Fibroblast of skin of left biceps (primary cell): ENCODE measurements at regions not wholly inside any gene's neighbourhood (a gene's known extent, or its start where the extent isn't known, plus 50 kb on each side); places are given as distances from the start of the nearest gene placed in this dataset.

ENCODE experiments used
- DNase-seq, 2 experiments: peaks; one replicate each; pipeline ENCODE4 v3.0.0-alpha.2; 2013; ENCODE audit warnings: low read depth in 2 of 2

DNA sequence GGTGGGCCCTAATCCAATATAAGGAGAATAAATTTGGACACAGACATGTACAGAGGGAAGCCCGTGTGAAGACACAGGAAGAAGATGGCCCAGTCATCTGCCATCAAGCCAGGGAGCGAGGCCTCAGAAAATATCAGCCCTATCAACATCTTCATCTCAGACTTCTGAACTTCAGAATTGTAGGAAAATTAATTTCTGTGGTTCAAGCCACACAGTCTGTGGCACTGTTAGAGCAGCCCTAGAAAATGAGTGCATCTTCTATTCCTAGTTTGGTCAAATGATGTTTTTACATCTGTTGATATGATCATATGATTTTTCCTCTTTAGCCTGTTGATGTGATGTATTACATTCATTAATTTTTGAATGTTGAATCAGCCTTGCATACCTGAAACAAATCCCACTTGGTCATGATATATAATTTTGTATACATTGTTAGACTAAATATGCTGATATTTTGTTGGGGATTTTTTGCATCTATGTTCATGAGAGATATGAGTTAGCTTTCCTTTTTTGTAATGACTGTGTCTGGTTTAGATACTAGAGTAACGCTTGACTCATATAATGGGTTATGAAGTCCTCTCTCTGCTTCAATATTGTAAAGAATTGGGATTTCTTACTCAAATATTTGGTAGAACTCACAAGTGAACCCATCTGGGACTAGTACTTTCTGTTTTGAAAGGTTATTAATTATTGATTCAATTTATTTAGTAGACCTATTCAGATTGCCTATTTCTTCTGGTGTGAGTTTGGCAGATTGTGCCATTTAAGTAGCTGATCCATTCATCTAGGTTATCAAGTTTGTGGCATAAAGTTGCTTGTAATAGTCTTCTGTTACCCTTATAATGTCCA is 451.4 kb downstream of the EIPR1 start:
- DNase-seq: no peak

DNA sequence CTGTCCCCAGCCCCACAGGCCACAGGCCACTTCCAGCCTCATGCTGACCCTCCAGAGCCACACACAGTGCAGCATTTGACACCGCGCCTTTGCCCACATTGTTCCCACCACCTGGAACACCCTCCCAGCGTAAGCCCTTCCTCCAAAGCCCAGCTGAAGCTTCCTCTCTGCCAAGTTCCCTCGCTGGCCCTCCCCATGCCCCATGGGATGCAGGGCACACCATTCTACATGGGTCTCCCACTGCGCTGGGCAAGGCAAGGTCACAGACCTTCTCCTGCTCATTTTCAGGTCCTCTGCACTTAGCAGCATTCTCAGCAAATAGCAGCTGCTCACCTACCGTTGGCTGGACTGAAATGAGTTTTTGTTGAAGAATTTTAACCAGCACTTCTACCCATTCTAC is 455.5 kb downstream of the EIPR1 start:
- no peak for DNase-seq

DNA sequence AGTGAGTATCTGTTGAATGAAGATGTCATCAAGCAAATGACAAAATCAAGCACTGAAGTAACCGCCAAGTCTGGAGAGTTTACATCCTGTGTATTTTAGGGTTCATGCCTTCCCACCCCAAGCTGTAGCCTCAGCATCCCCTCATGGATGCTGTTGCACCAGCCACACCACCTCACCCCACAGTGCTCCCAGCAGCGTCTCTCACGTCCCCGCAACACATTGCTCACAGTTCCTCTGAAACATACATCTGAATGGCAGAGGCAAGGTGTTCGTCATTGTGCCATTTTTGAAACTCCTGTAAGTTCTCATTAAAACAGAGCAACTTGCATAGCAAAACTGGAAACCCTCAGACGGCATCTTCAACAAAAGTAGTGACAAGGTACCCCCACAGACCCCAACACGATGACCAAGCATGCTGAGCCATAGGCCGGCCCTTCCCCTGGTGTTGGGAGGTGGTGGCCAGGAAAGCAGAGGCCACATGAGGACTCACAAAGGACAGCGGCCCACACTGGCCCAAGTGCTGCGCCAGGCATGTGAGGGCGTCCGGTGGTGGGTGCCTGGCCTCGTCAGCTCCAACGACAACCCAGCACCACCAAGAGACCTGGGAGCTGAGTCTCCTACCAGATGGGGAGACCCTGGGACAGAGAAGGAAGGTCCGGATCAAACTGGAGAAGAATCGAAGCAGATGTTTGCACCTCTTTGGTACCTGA is 456.5 kb downstream of the EIPR1 start:
- DNase-seq: no peak

DNA sequence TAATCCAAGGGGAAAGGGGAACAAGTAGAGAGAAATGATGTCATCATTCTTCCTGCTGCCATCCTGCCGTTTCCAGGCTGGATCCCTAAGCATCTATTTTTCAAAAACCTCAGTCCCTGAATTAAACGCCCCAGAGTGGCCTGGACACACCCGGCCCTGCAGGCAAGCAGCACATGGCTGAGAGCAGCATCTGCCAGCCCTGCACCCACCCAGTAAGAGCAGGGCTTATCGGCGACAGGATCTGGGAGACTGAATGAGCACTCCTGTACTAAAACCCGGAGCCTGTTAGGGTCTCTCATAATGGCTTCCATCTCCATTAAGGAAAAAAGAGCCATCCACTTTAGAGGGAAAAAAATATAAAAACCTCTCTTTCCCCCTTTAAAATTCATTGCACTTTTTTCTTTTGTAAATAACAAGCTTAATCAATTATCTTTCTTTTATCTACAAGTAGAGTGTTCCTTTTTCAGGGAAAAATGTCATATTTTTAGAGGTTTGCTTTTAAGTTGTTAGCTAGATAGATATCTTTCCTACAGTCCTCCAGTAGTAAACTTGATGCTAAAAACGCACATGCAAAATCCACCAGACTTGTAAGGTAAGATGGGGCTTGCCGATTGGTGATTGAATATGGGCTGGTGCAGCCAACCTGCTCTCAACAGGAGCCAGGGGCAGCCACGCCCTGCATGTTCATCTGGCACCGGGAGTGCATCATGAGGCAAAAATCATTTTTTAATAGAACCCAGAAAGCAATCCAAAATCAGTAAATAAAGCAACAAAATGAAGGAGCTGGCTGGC is 457.8 kb downstream of the EIPR1 start:
- no peak for DNase-seq

DNA sequence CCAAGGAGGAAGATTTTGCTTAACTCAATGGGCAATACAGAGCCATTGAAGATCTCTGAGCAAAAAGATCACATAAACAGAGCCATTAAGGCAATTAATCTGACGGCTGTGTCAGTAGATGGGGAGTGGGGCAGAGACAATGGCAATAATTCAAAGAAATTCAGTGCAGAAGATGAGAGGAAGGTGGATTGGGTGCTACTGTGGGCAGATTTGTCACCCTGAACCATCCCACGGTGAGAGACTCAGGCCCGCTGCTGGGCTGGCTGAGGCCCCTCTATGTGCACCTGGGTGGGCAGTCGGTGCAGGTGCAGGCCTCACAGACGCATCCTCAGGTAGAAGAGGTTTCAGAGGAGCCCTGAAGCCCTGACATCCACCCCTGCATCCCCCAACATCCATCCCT is 458.6 kb downstream of the EIPR1 start:
- DNase-seq: no peak

DNA sequence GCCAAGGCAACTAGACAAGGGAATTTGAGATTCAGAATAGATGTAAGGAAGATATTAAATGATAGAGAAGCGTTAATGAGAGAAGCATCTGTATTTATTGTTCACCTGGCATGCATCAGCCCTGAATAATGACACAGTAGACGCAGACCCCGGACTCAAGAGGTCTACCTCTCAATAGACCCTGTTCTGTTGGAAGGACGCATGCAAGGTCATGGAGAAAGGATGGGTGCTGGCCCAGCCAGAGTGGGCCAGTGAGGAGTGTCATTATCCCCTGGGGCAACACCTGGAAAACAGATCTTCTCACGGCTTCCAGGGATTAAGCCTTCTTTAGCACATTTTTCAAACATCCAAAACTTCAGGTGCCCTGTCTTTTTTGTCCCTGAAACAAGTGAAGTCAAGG is 461.0 kb downstream of the EIPR1 start:
- DNase-seq: no peak

DNA sequence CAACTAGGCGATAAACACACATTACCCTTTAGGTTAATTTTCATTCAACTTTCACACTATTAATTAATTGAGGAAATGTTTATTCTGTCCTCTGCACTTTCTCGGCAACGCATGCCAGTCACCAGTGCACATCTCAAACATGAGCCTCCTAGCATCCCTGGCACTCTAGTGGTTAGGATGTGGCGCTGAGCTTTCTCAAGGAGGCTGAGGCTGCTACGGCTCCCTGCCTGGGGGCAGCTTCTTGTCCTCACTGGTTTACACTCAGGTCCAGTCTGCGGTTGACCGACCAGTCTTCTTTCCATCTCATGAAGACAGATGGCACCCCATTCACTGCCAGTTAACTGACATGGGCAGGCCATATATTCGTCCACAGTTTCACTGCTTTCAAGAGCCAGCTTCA is 463.4 kb downstream of the EIPR1 start:
- DNase-seq: no peak

DNA sequence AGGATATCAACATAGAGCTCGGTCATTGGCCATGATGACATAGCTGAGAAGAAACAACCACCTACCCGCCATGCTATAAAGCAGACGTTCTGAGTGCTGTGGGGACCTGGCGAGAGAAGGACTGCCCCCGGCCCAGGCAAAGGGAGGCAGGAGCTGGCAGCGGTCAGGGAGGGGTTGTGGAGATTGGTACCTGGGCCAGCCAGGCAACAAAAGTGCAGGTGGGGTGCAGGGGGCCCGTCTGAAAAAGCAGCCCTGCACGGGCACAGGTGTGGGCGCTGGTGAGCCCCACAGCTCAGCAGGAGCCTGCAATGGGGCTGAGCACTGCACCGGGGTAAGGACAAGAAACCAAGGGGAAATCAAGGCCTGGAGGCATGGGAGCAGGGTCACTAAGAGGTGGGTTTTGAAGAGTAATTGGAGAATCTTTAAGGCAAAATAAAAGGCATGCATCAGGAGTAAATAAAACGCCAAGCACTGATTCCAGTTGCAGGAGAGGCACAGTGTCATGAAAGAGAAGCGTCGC is 464.0 kb downstream of the EIPR1 start:
- no peak for DNase-seq

DNA sequence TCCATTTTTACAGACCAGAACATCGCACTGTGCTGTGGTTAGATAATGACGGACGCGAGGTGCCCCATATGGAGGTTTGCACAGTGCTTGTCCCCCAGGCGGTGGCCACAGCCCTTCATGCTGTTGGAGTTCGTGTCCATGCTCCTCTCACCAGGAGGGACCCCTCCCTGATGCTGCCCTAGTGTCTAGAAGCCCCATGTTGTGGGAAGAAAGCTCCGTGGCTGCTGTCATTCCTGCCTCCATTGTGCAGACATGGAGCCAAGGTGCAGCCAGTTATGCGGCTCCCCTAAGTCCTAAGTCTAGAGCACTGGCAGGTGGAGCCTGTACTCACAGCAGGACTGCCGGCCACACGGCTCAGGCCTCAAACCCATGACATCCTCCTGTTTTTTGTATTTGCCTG is 464.9 kb downstream of the EIPR1 start:
- no peak for DNase-seq

DNA sequence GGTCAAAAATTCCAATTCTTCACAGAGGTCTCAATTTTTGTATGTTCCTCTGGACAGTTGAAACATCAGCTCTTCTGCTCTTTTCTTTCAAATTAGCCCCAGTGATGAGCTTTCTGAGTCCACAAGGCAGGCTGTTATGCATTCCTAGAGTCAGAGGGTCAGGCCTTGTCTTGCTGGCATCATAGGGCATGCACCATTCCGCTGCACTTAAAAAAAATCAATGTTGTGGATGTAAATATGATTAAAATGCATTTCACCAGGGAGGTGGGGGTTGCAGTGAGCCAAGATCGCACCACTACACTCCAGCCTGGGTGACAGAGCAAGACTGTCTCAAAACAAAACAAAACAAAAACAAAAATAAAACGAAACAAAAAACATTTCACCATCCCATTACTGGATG is 465.3 kb downstream of the EIPR1 start:
- DNase-seq: no peak

DNA sequence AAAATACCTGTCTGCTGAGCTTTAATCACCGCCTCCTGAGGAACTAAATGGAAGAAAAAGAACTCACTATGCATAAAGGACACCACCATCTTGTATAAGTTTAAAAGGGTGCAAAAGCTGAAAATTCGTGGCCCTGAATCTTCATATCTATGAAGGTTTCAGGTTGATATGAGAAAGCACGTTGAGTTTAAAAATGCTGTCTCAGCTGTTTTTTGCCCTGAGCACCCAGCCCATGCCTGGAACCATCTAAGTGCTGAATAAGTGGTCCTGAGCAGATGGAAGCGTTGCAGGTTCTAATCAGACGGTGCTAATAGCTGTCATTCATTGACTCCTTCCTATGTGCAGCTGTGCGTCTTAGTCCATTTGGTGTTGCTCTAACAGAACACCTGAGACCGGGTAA is 467.4 kb downstream of the EIPR1 start:
- no peak for DNase-seq

DNA sequence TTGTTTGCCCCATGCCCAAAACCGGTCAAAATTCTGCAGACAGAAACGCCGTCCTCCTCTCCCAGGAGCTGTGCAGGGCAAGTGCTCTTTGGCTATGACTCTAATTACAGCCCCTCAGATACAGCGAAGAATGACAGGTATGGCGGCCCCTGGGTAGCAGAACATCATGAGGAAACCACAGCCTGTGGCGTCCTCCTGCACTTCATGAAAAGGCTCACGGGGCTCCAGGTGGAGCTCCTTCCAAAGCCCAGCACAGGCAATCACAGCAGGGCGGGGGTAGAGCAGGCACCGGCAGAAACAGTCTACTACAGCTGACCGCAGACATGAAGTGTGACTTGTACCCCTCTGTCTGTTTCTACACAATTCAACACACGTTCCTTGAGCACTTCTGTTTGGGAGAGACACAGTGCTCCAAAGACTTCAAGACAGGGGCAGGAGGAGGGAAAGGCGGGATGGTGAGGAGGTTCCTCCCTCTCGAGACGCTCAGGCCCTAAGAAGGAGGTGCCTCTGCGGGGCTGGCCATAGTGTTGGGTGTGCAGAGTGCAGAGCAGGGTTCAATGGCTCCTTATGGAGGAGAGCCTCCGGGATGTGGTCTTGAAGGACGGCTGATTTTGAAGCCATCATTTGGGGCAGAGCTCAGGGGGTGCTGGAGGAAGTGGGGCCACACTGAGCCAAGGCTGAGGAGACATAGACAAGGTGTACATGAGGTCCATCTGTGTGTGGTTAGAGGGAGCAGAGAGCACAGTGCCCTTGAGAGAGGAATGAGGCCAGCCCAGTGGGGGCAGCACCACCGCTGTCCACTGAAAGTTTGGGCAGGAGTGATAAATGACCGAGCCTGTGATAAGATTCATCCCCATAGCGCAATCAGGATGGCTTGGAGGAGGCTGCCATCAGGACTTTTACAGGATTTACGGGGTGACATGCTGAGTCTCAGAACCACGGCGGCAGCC is 468.3 kb downstream of the EIPR1 start:
- no peak for DNase-seq

DNA sequence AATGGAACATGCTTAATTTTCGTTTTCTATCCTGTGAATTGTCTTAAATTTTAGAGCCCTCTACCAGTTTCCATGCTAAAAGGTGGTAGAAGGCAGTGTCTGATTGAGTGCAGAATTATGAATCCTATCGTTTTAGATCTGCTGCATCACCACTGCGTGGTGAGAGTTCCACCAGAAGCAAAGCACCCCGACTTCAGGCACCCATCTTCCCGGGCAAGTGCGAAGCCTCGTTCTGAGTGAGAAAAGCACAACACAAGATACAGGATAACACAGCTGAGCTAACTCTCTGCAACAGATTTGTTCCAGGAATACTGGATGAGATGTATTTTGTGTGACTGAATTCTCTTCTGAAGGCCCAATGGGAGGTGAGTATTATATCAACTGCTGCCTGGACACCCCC is 471.5 kb downstream of the EIPR1 start:
- no peak for DNase-seq

DNA sequence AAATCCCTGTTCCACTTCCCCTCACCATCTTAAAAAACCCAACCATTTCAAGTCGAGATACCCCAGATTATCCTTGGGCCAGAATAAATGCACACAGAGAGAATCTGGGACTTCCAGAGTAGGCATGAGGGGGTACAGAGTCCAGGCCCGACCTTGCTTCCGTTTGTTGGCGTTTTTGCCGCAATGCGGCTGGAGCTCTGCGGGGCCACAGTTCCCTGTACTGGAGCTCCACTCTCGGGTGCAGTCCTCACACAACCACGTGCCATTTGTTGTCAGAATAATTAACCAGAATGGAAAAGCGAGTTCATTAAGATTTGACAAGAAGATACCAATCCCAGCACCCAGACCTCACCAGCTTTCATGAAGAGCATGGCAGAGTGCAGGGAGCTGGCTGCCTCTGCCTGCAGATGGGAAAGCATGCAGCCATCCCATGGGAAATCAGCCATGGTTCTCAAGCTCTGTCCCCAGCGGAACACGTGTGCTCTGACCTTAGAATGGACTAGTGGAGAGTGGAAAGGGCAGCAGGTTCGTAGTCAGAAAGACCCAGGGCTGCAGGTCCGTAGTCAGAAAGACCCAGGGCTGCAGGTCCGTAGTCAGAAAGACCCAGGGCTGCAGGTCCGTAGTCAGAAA is 472.8 kb downstream of the EIPR1 start:
- DNase-seq: no peak

DNA sequence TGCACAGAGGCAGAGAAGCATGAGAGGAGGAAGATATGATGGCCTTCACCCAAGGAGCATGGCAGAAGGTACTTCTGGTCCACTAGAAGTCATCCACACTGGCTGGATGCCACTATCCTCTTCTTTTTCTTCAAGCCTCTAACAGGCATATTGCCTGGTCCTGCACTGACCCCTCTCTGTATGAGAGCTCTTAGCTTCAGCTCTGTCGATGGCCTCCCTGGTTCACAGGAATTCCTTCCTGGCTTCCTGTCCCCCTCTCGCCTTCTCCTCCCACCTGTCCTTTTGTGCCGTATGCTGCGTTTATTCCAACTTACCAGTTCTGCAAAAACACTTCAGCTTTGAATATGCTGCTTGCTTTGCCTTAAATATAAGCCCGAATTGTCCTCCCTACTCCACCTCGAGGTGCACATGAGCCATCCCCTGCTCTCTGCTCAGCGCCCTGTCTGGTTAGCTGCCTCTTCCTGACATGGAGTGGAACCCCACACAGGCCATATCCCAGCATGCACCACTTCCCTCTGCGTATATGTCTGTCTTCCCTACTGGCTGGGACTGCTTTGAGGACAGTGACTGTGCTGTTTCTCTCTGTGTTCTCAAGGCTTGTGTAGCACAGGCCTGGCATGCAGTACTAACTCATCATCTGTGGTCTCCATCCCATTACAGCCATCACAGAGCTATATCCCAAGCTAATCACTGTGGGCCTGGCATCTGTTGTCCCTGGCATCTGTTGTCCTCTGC is 474.9 kb downstream of the EIPR1 start:
- DNase-seq: no peak

DNA sequence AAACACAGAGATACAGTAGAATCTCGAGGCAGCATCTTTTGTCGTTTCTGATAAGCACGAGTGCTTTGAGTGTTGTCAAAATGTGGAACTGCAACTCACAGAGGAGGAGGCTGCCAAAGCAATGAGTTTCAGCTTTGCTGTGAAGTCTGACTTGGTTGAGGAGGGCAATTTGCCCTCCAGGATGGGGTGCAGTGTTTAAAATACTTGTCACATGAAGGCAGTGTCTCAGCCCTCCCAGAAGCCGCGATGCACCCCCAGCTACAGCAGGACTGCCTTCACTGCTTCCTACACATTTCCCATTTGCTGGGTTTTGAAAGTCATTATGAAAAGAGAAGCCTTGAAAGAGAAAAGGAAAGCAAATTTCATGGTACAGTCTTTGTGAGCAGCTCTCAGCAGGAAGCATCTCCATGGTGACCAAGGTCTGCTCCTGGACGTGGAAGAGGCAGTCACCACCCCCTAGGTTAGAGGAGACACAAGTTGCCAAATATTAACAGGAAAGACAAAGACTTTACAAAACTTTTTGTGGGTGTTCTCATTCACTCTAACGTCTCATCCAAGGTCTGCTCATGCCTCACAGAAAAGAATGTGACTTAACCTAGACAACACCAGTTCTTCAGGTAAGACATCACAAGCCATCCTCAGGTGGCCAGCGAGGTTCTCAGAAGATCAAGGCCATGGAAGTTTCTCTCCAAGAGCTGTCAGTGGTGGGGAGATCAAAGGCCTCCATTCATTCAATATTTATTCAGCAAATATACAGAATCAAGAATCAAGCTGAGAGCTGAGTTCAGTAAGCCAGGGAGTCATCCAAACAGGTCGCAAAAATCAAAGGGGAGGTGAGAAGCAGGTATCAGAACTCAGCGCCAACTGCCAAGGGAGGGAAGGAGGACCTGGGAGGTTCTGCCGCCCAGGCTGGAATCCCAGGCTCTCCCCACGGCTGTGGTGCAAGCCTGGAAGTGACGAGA is 476.0 kb downstream of the EIPR1 start:
- no peak for DNase-seq

DNA sequence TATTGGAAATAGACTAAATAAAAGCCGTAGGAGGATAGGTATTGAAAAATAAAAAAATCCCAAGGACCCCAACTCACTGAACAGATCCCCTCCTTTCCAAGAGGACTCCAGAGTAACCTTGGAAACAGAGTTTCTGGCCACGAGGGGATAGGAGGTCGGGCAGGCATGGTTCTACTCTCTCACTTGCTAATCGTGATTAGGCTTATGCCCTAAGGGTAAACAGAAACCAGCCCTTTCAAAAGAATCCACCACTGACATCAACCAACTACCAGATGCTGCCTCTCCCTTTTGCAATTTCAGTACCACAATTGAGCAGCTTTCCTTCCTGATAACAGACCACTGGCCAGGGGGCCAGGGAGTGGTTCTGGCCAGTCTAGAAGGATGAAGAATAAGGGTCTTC is 477.8 kb downstream of the EIPR1 start:
- DNase-seq: no peak

DNA sequence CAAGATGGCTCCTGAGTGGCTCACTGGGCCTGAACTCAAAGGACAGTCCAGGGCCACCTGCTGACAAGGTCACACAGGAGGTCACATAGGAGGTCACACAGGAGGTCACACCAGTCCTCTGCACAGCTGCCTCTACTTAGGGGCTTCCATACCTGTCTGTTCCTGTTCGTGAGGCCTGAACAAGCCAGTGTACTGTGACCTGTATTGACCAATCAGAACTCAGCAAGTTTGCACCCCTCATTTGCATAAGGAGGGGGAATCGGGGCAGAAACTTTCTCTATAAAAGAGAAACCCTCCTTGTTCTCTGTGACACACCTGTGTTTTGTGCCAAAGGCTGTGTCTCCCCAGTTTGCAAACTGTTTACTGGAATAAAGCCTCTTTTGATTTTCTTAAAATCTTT is 478.9 kb downstream of the EIPR1 start:
- DNase-seq: no peak

DNA sequence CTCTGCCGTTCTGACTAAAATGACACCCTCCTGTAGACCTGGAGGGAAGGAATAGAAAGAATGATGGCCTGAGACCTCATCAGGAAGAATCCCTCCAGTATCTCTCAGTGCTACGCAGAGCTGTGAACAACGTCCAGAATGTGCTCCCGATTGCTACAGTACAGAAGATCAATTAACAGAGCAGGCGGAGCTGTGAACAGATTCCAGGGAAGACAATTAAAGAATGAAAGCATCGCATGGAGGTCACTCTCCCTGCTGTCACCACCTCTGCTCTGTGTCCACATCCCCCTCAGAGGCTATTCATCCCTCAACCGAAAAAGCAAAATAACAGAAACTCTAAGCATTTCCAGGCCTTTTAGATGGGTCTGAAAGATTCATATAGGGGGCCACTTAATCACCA is 481.0 kb downstream of the EIPR1 start:
- no peak for DNase-seq
